Erythroblast (primary cell): ENCODE measurements at regions not wholly inside any gene's neighbourhood (a gene's known extent, or its start where the extent isn't known, plus 50 kb on each side); places are given as distances from the start of the nearest gene placed in this dataset.

ENCODE experiments used
- GATA1 ChIP-seq: IDR thresholded peaks from 2 replicates; pipeline ENCODE4 v1.6.1; 2011; ENCODE audit warnings: low read depth, mild to moderate bottlenecking, control low read depth, low read length, moderate library complexity
- POLR2A ChIP-seq: IDR thresholded peaks from 2 replicates; pipeline ENCODE4 v1.6.1; 2011; ENCODE audit warnings: mild to moderate bottlenecking, low read length

DNA sequence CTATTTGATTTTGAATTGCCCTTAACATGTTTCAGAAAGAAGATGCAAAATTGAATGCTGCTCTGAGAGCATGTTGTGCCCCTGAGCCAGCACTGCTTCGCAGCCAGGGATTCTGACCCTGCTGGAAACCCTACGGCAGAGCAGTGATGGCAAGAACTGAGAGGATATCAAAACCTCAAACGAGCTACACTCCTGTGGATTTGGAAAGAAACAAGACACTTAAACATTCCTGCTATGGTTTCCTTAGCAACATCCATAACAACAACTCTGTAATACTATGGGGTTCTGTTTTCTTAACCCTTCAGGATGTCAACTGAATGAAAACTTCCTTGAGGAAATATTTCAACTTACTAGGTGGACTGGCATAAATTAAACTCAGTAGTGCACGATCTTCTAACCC, 649.1 kb downstream of the NYAP2 start:
- TF ChIP-seq POLR2A: no peak
- no peak for TF ChIP-seq GATA1
